Lung (tissue), 11 donors: ENCODE measurements at regions not wholly inside any gene's neighbourhood (a gene's known extent, or its start where the extent isn't known, plus 50 kb on each side); places are given as distances from the start of the nearest gene placed in this dataset.

Experiments used
- ATAC-seq: fragments of 200-7000 bp; cut with Tn5 transposase; one replicate; pipeline ENCODE4 v1.9.1; 2020; ENCODE audit warnings: moderate number of reproducible peaks; ENCODE audit not compliant: insufficient read depth, low FRiP score
- DNase-seq, 3 donors: peaks; one replicate each; pipeline ENCODE4 v3.0.0-alpha.2; 2013 to 2017
- H3K27ac ChIP-seq, 2 donors: one replicate each; pipeline ENCODE4 v1.5.1; 2013; ENCODE audit warnings: mild to moderate bottlenecking in 2 of 2, moderate library complexity in 2 of 2, control low read depth in 1 of 2, inconsistent platforms in 1 of 2, low read depth in 1 of 2, low read length in 1 of 2
- H3K27me3 ChIP-seq, 3 donors: one replicate each; pipeline ENCODE4 v1.5.1; 2013; ENCODE audit warnings: low read length in 2 of 3; ENCODE audit not compliant: control insufficient read depth in 3 of 3, insufficient read depth in 3 of 3
- H3K36me3 ChIP-seq, 4 donors: one replicate each; pipeline ENCODE4 v1.5.1; 2013; ENCODE audit warnings: low read length in 4 of 4, mild to moderate bottlenecking in 1 of 4, moderate library complexity in 1 of 4; ENCODE audit not compliant: control insufficient read depth in 4 of 4, insufficient read depth in 4 of 4
- H3K4me1 ChIP-seq, 5 donors: one replicate each; pipeline ENCODE4 v1.5.1; 2013; ENCODE audit warnings: low read length in 5 of 5, mild to moderate bottlenecking in 2 of 5, moderate library complexity in 1 of 5; ENCODE audit not compliant: control insufficient read depth in 5 of 5, insufficient read depth in 5 of 5
- H3K4me3 ChIP-seq: one replicate; pipeline ENCODE4 v1.5.1; 2013; ENCODE audit warnings: mild to moderate bottlenecking, control low read depth, moderate library complexity
- H3K9ac ChIP-seq, 2 donors: one replicate each; pipeline ENCODE4 v1.5.1; 2013; ENCODE audit warnings: low read length in 2 of 2, control low read depth in 1 of 2; ENCODE audit not compliant: insufficient read depth in 1 of 2
- H3K9me3 ChIP-seq, 4 donors: one replicate each; pipeline ENCODE4 v1.5.1; 2013; ENCODE audit warnings: low read length in 3 of 4, mild to moderate bottlenecking in 1 of 4, moderate library complexity in 1 of 4; ENCODE audit not compliant: control insufficient read depth in 4 of 4, insufficient read depth in 3 of 4
- WGBS, 2 donors: extraction: QIAGEN DNeasy Blood & Tissue Kit; methylation state at CpG; one replicate each; pipeline ENCODE4 v1.1.7; 2013; 5-methylcytosine and 5-hydroxymethylcytosine counted together
- TF ChIP-seq, protein P1 (sequence below): IDR thresholded peaks from 2 replicates; pipeline ENCODE4 v1.5.1; 2012; ENCODE audit warnings: mild to moderate bottlenecking; ENCODE audit errors: control extremely low read depth, extremely low read depth
- donor health status: control.
- donor health status: control.
- donor health status: Bipolar disorder and iron deficiency.
- donor health status: healthy.
- donor health status: DM: yes; HTN: yes; CAD: no.

DNA sequence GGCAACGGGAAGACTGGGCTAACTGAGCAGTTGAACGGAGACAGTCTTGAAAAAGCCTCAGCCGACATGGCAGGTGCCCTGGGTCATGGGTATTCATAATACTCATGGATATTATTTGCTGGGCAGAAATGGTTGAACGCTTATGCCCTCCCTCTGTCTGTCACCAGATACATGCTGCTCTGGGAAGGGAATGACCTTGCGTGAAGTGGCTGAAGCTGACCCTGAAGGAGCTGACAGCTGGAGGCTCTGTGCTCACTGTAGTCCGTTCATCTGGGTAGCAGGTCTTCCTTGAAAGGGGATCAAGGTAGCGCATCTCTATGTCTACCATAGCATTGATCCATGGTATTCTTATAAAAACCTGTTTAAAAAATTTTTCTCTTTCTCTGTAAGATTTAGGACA, 390.7 kb downstream of the PDCD6IP start:
- 94% methylated on average over 7 of the region's 7 CpGs for WGBS, 2 donors
- DNase-seq (no peak), ATAC-seq (no peak)
- Histone ChIP-seq H3K9ac (no peak overlapping the region), H3K27me3 (no peaks in the 10 kb centered on the region), H3K9me3 (no peaks in the 10 kb centered on the region), H3K27ac (no peak overlapping the region), H3K4me1 (no peaks in the 10 kb centered on the region), H3K4me3 (no peak overlapping the region), H3K36me3 (no peaks in the 10 kb centered on the region)
- TF ChIP-seq, protein P1, sequence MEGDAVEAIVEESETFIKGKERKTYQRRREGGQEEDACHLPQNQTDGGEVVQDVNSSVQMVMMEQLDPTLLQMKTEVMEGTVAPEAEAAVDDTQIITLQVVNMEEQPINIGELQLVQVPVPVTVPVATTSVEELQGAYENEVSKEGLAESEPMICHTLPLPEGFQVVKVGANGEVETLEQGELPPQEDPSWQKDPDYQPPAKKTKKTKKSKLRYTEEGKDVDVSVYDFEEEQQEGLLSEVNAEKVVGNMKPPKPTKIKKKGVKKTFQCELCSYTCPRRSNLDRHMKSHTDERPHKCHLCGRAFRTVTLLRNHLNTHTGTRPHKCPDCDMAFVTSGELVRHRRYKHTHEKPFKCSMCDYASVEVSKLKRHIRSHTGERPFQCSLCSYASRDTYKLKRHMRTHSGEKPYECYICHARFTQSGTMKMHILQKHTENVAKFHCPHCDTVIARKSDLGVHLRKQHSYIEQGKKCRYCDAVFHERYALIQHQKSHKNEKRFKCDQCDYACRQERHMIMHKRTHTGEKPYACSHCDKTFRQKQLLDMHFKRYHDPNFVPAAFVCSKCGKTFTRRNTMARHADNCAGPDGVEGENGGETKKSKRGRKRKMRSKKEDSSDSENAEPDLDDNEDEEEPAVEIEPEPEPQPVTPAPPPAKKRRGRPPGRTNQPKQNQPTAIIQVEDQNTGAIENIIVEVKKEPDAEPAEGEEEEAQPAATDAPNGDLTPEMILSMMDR, result no peak

DNA sequence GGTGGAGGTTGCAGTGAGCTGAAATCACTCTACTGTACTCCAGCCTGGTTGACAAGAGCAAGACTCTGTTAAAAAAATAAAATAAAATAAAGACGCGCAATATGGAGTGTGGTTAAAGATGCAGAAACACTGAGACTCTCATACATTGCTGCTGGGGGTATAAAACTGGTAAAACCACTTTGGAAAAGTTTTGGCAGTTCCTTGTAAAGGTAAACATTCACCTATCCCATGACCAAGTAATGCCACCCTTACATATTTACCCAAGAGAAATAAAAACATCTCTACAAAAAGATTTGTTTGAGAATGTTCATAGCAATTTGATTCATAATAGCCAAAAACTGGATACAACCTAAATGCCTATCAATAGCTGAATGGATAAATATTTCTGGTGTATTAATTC, 398.5 kb downstream of the PDCD6IP start:
- ATAC-seq (no peak), DNase-seq (no peak)
- Histone ChIP-seq H3K36me3 (no peaks in the 10 kb centered on the region), H3K9me3 (no peaks in the 10 kb centered on the region), H3K27ac (no peak overlapping the region), H3K27me3 (no peaks in the 10 kb centered on the region), H3K9ac (no peak overlapping the region), H3K4me3 (no peak overlapping the region), H3K4me1 (no peaks in the 10 kb centered on the region)
- TF ChIP-seq, protein P1, result no peak
- 81 to 84% methylated on average over 2 of the region's 2 CpGs for WGBS, 2 donors

DNA sequence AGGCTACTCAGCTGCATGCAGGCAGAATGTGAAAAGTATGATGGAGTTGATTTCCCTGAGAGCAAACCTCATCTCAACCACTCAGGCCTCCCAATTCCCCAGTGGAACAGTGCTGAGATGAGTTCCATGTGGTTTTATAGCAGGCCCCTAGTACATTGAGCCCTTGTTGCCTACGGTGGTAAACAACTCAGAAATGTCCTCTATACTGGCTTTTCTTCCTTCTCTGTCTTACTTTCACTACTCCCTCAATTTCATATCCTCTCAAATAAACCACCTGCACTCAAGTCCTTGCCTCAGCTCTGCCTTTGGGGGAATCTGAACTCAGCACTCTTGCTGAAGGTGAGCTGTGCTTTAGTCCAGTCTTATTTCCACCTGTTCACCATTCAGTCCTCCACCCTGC, 399.9 kb downstream of the PDCD6IP start:
- Histone ChIP-seq H3K4me1 (no peaks in the 10 kb centered on the region), H3K27ac (no peak overlapping the region), H3K27me3 (no peaks in the 10 kb centered on the region), H3K36me3 (no peaks in the 10 kb centered on the region), H3K9me3 (no peaks in the 10 kb centered on the region), H3K9ac (no peak overlapping the region), H3K4me3 (no peak overlapping the region)
- TF ChIP-seq, protein P1, result no peak
- ATAC-seq (no peak), DNase-seq (no peak)
- 70 to 83% methylated on average over 1 of the region's 1 CpG for WGBS, 2 donors

DNA sequence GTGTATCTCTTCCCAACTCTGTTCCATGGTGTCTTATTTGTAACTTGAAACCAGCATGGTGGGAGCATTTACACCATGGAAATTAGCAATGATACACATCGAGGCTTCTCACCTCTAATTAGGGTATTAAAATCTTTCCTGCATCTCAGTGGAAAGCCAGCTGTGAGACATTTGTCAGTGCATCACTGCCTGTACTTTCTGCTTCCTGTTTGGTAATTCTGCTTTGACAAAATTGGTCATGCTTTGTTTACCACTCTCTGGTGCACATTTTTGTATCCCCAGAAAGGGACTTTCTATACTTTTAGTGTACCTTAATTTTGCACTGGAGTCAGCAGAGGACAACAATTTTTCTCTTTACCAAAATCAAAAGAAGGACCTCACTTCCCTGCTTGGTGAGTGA, 402.1 kb downstream of the PDCD6IP start:
- ATAC-seq (no peak), DNase-seq (no peak)
- Histone ChIP-seq H3K4me3 (no peak overlapping the region), H3K9me3 (no peaks in the 10 kb centered on the region), H3K36me3 (no peaks in the 10 kb centered on the region), H3K27ac (no peak overlapping the region), H3K4me1 (no peaks in the 10 kb centered on the region), H3K9ac (no peak overlapping the region), H3K27me3 (no peaks in the 10 kb centered on the region)
- TF ChIP-seq, protein P1, result no peak
- WGBS, 2 donors, result 64 to 71% methylated on average over 1 of the region's 1 CpG
